ENCODE measurements at regions not wholly inside any gene's neighbourhood (a gene's known extent, or its start where the extent isn't known, plus 50 kb on each side); places are given as distances from the start of the nearest gene placed in this dataset.

DNA sequence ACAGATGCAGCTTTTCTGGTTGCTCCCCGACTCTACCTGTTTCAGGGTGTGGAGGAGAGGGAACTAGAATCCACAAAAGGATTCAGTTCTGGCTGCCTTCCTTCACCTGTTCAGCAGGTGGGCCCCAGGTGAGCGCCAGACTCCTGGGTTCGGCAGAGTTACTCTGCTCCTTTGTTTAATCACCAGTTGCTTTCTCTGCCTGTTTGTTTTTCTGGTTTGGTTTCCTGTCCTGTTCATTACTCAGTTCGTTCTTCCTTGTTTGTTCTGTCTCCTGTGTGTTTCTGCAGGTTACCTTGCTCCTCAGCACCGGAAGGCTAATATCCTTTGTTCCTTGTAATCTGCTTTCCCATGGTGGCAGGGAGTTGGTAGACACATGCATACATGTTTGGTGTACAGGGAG, 508.5 kb upstream of the ATP11B start:
- TF ChIP-seq, protein P1, sequence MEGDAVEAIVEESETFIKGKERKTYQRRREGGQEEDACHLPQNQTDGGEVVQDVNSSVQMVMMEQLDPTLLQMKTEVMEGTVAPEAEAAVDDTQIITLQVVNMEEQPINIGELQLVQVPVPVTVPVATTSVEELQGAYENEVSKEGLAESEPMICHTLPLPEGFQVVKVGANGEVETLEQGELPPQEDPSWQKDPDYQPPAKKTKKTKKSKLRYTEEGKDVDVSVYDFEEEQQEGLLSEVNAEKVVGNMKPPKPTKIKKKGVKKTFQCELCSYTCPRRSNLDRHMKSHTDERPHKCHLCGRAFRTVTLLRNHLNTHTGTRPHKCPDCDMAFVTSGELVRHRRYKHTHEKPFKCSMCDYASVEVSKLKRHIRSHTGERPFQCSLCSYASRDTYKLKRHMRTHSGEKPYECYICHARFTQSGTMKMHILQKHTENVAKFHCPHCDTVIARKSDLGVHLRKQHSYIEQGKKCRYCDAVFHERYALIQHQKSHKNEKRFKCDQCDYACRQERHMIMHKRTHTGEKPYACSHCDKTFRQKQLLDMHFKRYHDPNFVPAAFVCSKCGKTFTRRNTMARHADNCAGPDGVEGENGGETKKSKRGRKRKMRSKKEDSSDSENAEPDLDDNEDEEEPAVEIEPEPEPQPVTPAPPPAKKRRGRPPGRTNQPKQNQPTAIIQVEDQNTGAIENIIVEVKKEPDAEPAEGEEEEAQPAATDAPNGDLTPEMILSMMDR (IDR thresholded peaks at IDR 0.05; ENCODE audit: insufficient read depth, low read depth, low read length): no peak
- no peak for TF ChIP-seq EZH2 (IDR thresholded peaks at IDR 0.05; ENCODE audit: insufficient read depth, low read length)

Data from astrocyte (in vitro differentiated cells and primary cell).